PFSK-1 (cell line): ENCODE measurements at regions not wholly inside any gene's neighbourhood (a gene's known extent, or its start where the extent isn't known, plus 50 kb on each side); places are given as distances from the start of the nearest gene placed in this dataset.

Source experiments
- FOXP2 ChIP-seq: optimal IDR thresholded peaks from 2 replicates; pipeline ENCODE3; 2011; ENCODE audit warnings: borderline replicate concordance, control low read depth, inconsistent platforms; ENCODE audit not compliant: insufficient read depth; ENCODE audit errors: extremely low read length, extremely low read depth
- POLR2AphosphoS5 ChIP-seq: IDR thresholded peaks from 2 replicates; pipeline ENCODE4 v1.6.1; 2012; ENCODE audit warnings: low read depth, mild to moderate bottlenecking, control low read depth, low read length, moderate library complexity
- SIN3A ChIP-seq: IDR thresholded peaks from 2 replicates; pipeline ENCODE4 v1.6.1; 2012; ENCODE audit warnings: mild to moderate bottlenecking, low read length, moderate library complexity, borderline replicate concordance; ENCODE audit not compliant: insufficient read depth
- TAF1 ChIP-seq: IDR thresholded peaks from 2 replicates; pipeline ENCODE4 v1.6.1; 2012; ENCODE audit warnings: low read length, control low read depth, borderline replicate concordance; ENCODE audit not compliant: insufficient read depth
- TF ChIP-seq, protein P1 (sequence below), 2 experiments: IDR thresholded peaks; 2 replicates each; pipeline versions ENCODE4 v1.6.1 to v1.8.0; 2011 to 2012; ENCODE audit warnings: low read depth in 2 of 2, low read length in 2 of 2, control low read depth in 1 of 2, inconsistent platforms in 1 of 2, mild to moderate bottlenecking in 1 of 2, moderate library complexity in 1 of 2; ENCODE audit not compliant: insufficient read depth in 1 of 2

DNA sequence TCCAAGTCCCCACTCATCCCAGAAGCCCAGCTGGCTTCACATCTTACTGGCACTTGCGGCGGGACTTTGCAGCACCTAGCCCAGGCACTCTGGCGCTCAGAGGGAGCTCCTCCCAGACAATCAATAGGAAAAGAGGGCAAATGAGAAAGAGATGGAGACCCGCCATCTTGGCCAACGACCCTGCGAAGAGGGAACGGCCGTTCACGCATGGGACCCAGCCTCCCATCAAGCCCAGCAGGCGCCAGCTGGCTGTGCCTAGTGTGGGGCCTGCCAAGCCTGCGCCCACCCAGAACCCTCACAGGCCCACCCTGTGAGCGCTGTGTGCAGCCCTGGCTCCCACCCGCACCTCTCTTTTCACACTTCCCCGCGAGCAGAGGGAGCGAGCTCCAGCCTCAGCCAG lies 317.8 kb upstream of the SPRY2 start:
- TF ChIP-seq SIN3A: no peak
- no peak for TF ChIP-seq TAF1
- TF ChIP-seq POLR2AphosphoS5: no peak
- TF ChIP-seq, protein P1, sequence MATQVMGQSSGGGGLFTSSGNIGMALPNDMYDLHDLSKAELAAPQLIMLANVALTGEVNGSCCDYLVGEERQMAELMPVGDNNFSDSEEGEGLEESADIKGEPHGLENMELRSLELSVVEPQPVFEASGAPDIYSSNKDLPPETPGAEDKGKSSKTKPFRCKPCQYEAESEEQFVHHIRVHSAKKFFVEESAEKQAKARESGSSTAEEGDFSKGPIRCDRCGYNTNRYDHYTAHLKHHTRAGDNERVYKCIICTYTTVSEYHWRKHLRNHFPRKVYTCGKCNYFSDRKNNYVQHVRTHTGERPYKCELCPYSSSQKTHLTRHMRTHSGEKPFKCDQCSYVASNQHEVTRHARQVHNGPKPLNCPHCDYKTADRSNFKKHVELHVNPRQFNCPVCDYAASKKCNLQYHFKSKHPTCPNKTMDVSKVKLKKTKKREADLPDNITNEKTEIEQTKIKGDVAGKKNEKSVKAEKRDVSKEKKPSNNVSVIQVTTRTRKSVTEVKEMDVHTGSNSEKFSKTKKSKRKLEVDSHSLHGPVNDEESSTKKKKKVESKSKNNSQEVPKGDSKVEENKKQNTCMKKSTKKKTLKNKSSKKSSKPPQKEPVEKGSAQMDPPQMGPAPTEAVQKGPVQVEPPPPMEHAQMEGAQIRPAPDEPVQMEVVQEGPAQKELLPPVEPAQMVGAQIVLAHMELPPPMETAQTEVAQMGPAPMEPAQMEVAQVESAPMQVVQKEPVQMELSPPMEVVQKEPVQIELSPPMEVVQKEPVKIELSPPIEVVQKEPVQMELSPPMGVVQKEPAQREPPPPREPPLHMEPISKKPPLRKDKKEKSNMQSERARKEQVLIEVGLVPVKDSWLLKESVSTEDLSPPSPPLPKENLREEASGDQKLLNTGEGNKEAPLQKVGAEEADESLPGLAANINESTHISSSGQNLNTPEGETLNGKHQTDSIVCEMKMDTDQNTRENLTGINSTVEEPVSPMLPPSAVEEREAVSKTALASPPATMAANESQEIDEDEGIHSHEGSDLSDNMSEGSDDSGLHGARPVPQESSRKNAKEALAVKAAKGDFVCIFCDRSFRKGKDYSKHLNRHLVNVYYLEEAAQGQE (IDR thresholded peaks at IDR 0.05; ENCODE audit: insufficient read depth in 1 of 2, low read depth in 2 of 2, low read length in 2 of 2): no peak
- no peak for TF ChIP-seq FOXP2
